ENCODE measurements at regions not wholly inside any gene's neighbourhood (a gene's known extent, or its start where the extent isn't known, plus 50 kb on each side); places are given as distances from the start of the nearest gene placed in this dataset.
"Not testable (repeated sequence)": the region's sequence is repeated elsewhere in the genome, so short reads cannot be mapped to it uniquely, and the experiment has no call there.

DNA sequence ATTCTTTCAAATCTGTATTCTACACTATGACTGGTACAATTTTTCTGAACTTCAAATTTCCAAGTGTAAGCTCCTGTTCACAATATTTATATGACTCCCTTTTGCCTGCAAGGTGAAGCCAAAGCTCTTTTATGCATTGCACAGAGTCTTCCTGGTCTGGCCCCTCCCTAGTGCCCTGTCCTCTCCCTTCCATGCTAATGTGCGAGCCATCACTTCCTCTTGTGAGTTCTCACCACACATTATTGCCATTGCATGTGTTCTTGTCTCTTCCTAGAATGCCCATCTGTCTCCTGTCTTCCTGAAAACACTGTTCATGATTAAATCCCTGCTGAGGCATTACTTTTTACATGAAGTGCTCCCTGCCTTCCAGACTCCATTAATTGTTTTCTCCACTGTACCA is 169.9 kb downstream of the MC4R start:
- DNase-seq (ENCODE audit: low read depth), result no peak

DNA sequence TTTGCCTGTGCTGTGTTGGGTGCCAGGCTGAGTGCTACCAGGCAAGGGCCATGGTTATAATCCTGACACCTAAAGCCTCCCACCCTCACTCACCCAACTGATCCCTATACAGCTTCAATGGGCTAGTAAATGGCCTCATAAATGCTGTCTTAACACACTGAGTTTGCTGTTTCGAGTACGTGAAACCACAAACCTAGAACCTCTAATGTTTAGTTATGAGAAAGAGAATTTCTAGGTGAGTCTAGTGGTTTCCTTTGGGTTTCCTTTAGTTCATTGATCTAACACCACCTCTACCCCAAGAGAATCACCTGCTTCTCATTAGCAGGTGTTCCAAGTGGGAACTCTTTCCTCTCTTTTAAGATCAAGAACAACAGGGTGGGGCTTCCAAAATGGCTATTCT is 172.0 kb downstream of the MC4R start:
- no peak for DNase-seq (ENCODE audit: low read depth)

DNA sequence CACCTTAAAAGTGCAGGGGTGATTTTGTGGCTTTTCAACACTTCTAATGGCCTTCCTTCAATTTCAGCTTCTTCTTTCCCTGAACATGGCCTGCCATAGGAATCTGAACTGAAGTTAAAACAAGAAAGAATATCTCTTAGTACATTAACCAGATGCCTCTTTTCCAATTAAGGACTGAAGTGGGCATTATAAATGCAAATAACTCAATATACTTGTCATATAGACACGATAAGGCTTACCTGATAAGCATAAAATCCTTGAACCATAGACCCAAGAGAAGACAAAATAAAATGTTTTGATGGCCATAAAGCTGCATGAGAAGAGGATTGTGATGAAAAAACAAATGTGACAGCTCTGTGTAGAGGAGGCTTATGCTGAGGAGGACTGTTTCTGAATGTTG is 173.1 kb downstream of the MC4R start:
- DNase-seq (ENCODE audit: low read depth), result no peak

DNA sequence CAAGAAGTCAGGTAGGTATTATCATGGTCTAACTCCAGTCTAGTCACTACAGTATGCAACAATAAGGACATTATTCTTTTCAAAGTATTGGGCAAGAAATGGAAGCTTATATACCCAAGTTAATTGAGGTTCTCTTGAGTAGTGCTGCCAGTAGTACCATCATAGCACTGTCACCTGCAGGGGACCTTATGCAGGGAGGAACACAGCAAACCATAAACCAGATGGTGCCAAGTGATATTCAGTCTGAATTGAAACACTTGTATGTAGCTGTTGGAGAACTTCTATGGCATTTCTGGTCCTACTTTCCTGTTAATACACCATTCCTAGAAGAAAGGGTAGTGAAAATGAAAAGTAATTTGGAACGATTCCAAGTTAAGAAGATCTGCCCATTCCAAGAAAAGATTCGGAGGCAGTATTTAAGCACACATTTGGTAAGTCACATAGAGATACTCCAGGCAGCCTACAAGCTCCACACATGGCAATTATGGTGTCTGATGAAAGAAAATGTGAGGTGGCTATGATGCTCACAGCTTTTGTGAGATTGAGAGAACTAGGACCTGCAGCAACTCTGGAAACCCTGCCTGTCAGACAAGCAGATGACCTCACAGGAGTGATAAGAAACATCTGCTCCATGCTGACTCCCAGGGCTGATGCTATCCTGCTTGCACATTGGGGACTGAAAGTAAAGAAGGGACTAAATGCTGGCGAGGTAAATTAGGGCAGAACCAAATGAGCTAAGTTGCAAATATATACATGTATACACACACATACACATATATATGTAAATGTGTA is 174.7 kb downstream of the MC4R start:
- no peak for DNase-seq (ENCODE audit: low read depth)

DNA sequence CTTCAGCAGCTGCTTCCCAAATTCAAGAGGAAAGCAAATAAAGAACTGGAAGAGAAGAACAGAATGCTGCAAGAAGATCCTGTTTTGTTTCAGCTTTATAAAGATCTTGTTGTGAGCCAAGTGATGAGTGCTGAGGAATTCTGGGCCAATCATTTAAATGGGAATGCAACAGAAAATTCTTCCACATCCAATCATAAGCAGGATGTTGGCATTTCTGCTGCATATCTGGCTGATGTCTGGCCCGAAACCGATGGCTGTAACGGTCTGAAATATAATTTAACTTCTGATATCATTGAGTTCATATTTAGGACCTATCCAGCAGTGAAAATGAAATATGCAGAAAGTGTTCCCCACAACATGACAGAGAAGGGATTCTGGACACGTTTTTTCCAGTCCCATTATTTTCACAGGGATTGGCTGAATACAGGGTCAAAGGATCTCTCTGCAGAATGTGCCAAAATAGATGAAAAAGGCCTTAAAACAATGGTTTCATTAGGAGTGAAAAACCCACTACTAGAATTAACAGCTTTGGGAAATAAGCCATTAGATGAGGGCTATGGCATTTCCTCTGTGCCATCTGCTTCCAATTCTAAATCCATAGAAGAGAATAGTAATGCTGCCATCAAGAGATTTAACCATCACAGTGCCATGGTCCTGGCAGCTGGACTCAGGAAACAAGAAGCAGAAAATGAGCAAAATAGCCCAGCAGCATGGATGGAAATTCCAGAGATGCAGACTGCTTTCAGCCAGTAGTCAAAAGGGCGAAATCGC is 175.6 kb downstream of the MC4R start:
- no peak for DNase-seq (ENCODE audit: low read depth)

DNA sequence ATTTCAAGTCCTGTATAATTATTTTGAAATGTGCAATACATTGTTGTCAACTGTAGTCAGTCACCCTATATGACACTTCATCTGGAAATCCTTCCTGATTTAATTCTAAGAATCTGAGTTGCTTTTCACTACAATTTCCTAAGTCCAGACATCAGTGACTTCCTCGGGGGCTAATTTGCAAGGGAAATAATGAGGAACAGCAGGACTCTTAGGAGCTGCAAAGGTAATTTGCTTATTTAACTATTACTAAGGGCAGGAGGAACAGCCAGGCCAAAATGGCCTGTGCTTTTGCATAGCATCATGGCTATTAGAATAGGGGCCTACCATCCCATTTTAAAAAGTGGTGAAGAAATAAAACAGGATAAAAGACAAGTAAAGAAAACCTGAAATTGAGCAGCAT is 178.8 kb downstream of the MC4R start:
- no peak for DNase-seq (ENCODE audit: low read depth)

DNA sequence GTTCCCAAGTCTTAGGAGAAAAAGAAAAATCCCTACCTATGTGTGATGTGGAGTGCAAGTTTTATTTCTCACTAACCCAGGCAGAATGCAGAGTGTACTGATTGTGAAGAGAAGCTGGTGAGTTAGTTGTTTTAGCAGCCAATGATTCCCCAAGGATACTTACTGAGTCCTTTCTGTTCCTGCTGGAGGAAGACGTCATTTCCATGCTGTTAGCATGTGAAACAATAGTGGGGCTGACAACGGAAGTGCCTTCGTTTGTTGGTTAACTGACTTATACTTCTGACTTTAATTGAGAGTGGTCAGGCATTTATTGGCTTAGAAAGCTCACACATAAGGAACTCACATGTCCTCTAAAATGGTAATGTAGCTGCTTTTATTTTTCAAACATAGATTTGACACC is 180.6 kb downstream of the MC4R start:
- no peak for DNase-seq (ENCODE audit: low read depth)

DNA sequence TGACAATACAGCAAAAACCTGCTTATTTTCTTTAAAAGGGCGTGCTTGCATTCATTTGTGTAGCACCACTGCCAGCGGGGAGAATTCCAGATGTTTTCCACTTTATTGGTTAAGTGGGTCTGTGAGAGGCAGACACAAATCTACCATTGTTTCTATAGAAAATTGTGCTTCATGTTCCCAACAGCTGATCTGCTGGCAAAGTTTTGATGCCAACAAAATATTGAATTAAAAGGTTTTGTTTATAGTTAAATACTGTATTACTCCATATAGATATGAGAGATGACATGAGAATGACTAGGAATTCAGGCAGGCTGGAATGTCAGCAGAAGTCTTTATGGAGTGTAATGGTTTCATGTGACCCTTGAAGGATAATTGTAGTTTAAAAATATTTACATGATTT is 182.7 kb downstream of the MC4R start:
- DNase-seq (ENCODE audit: low read depth), result no peak

DNA sequence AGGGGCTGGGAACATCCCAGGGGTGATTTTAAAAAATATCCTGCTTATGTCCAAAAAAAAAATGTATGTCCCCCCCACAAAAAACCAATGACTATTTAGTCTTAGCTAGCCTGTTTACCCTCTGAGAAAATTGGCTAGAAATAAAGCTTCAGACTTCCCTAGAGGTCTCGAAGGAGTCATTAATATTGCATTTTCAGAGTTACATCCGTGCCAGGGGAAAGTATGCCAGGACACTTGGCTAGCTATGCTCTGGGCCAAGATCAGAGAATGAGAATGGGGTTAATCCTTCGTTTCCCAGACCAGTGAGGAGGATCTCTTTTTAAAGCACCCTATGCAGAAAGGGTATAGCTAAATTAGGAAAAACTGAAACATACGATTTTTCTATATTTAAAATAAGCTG is 183.6 kb downstream of the MC4R start:
- DNase-seq (ENCODE audit: low read depth), result no peak

DNA sequence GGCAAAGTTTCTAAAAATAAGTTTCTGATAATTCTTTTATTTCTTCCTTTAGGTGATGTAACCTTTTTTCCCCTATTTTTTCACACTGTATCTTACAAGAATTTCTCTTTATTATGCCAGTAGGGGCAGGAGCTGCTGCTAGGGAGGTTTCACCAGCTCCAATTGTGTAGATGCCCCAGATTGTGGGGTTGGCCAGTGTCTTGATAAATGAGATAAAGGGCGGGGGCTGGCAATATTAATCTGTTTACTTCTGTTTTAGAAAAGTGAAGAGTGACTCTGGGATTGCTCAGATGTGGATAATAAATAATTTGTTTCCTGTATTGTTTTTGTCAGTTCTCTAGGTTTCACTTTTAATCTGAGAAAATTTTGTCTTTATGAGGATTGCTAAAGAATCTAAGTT is 190.4 kb downstream of the MC4R start:
- no peak for DNase-seq (ENCODE audit: low read depth)

DNA sequence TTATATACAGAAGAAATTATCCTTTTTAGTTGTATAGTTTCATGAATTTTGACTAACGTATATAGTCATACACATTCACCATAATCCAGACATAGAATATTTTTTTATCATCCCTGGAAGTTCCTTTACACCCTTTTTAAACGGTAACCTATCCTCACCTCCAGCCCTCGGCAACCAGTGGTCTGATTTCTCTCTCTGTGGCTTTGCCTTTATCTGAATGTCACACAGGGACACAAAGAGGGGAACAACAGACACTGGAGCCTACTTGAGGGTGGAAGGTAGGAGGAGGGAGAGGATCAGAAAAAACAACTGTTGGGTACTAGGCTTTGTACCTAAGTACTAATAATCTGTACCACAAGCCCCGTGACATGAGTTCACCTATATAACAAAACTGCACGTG is 191.9 kb downstream of the MC4R start:
- DNase-seq (ENCODE audit: low read depth), result no peak

DNA sequence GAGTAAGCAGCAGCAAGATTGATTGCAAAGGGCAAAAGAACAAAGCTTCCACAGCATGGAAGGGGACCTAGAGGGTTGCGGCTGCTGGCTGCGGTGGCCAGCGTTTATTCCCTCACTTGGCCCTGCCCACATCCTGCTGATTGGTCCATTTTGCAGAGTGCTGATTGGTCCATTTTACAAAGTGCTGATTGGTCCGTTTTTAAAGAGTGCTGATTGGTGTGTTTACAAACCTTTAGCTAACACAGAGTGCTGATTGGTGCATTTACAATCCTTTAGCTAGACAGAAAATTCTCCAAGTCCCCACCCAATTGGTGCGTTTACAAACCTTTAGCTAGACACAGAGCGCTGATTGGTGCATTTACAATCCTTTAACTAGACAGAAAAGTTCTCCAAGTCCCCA is 194.4 kb downstream of the MC4R start:
- not testable (repeated sequence) for DNase-seq (ENCODE audit: low read depth)

DNA sequence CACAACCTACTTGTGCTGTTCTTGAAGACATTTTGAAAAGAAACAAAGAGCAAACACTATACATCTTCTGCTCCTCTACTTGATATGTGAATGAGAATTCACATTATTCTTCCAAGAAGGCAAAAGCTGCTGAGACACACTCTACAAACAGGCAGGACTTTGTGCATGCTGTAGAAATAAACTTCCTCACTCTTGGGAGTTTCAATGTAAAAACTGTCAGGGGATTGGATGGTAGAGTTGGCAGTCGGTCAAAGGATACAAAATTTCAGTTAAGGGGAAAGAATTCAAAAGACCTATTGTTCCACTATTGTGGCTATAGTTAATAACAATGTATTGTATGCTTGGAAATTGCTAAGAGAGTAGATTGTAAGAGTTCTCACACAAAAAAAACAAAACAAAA is 196.3 kb downstream of the MC4R start:
- no peak for DNase-seq (ENCODE audit: low read depth)

DNA sequence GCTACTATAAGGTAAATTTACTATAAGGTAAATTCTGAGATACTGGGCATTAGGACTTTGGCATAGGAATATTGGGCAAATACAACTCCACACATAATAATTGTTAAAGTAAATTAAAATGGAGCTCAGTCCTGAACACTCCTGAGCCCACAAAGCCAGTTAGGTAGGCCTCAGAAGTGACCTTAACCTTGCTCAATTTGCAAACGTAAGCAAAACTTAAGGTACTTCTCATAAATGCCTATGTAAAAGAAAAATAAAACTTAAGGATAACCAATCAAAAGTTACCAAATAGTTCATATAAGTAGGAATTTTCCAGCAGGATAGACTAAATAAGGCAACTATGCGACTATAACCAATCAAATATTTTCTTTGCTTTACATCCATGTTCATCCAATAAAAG is 197.7 kb downstream of the MC4R start:
- no peak for DNase-seq (ENCODE audit: low read depth)

DNA sequence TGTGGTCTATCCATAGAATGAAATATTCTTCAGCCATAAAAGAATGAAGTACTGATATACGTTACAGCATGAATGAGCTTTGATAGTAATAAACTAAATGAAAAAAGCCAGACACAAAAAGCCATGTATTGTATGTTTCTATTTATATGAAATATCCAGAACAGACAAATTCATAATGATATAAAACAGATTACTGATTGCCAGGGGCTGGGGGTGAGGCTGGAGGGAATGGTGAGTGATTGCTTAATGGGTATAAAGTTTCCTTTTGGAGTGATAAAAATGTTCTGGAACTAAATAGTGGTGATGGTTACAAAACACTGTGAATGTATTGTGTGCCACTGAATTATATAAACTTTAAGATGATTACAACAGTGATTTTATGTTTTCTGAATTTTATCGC is 200.5 kb downstream of the MC4R start:
- DNase-seq (ENCODE audit: low read depth), result no peak

DNA sequence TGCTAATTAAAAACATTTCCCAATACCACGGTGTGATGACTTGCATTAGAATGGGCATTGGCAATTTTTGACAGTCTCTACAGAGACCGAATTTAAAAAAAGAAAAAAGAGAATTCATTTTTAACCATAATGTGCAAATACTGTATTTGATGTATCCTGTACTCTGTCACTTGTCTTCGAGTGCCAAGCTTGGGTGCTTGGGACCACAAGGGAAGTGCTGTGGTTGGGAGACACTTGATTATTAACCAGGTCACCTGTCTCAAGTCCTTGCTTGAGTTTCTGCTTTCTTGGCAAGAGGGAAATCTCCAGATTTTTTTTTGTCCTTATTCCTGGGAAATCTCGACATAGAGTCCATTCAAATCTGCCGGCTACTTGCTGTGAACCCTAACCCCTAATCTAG is 209.0 kb downstream of the MC4R start:
- no peak for DNase-seq (ENCODE audit: low read depth)

DNA sequence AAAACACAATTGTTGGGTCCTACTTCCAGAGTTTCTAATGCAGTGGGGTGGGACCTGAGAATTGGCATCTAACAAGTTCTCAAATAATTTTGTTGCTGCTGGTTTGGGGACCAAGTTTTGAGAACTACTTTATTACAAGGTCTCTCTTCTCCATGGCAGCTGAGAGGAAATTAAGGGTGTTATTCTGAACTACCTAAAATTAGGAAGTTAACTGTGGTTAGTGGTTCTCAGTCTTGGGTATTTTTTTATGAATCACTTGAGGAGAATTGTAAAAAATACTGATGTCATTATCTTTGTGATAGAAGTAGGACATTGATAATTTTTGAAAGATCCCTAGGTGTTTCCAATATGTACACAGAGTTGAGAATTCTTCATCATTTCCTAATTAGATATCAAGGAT is 210.2 kb downstream of the MC4R start:
- DNase-seq (ENCODE audit: low read depth), result no peak

DNA sequence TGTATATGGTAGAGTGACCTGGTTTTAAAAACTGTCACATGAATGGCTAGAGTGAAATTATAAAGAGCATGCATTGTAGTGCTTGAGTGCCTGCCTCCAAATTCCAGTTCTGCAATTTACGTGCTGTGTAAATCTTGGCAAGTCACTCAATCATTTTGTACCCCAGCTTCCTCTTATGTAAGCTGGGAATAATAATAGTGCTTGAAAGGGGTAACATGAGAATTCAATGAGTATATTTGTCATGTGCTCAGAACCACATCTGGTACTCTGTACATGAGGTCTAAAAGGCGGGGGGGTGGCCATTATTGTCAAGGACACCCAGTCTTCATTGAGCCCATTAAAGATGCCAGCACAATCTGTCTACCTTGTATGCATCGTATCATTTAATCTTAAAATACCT is 214.8 kb downstream of the MC4R start:
- no peak for DNase-seq (ENCODE audit: low read depth)

DNA sequence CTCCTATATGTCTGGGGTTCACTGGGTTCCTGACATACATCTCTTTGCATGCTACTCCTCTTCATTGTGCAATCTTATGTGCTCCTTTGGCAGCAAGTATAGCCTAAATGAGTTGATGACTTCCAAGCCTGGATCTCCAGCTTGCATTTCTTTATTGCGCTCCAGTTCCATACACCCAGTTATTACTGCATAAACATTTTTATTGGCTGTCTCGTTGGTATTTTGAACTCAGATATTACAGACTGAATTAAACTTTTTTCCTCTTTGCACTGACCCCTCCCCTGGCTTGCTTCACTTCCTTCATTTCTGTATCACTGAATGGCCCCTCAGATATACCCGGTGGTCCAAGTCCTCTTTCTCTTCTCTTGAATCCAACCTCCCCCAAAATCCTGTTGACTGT is 219.2 kb downstream of the MC4R start:
- DNase-seq (ENCODE audit: low read depth), result no peak

DNA sequence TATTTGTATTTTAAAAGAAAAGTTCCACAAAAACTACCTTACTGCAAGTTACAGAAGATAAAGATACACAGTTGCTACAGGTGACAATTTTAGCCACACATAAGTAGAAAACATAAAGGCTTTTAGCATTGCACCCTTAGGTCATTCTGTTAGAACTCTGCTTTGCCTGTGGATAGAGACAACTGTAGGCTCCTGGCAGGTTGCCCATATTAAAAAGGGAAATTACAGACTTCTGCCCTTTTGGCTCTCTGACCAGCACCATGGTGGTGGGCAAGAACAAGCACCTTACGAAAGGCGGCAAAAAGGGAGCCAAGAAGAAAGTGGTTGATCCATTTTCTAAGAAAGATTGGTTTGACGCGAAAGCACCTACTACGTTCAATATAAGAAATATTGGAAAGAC is 223.3 kb downstream of the MC4R start:
- no peak for DNase-seq (ENCODE audit: low read depth)

DNA sequence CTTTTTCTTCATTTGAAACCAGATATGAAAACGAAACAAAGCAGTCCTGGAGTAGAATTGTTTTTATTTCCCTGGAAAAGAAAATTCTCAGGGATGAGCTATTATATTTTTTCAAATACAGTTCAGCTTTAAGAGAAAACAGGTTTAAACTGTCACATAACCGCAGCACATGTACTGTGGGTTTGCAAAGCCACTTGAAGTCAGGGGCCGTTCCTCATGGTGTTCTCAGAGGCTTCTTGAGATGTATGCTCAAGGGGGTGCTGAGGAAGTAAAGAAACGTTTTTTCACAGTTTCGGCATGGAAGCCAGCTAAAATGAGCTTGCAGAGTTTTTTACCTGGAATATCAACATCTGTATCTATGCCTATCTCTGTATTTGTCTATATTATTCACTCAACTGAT is 225.3 kb downstream of the MC4R start:
- no peak for DNase-seq (ENCODE audit: low read depth)

DNA sequence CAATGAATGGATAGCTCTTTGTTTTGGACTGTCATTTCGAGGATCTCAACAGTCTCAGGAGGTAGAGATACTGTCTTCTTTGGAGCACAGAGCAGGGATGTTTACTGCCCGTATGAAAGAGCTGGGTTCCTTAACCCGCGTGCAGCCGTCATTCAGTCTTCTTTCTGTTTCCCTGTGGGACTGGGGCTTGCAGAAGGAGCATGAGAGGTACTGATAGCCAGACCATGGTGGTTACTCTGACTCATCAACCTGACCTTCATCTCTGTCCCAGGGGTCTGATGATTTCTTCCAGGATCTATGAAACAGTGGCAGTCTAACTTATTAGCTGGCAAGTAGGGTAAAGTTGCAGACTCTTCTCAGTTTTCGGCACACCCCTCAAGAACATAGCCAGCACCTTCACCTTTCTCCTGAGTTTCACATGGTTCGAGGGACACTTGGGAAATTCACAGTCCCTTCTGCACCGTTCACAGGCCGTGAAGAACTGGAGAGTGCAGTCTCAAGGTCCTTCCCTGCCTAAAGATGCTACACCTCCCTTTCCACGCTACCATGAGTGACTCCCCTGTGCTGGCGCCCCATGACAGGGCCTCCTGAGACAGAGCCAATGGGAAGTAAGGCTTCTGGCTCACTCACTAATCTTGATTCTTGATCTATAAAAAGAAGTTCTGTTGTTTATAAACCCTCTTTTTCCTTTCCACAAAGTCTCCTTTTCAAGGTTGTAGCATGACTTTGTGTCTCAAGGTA is 226.2 kb downstream of the MC4R start:
- DNase-seq (ENCODE audit: low read depth), result no peak

DNA sequence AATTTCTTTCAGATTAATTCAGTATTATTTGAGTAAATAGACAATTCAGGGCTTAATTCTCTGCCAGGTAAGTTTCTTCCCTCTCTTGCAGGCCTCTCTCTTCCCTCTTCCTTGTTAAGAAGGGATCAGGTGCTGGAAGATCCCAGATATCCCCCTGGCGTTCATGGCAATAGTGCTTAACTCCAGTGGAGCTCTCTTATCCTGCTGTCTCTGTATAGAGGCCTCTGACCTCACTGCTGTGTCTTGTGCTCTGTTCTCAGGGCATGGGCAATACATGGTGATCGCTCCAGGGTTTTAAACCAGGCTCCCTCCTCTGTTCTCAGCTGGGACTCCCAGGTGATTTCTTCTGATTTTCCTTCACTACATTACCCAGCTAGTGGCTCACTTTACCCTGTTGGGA is 226.8 kb downstream of the MC4R start:
- DNase-seq (ENCODE audit: low read depth), result no peak

Data from fibroblast of the conjunctiva (primary cell).